ENCODE measurements at regions not wholly inside any gene's neighbourhood (a gene's known extent, or its start where the extent isn't known, plus 50 kb on each side); places are given as distances from the start of the nearest gene placed in this dataset.
A peak's percentile ranks its signal among the peaks of the same experiment; 100 is the strongest.
"Not testable (repeated sequence)": the region's sequence is repeated elsewhere in the genome, so short reads cannot be mapped to it uniquely, and the experiment has no call there.

GRCh38 chr5:110812639-110813038 lies 73.8 kb downstream of the SLC25A46 start:
- DNase-seq, result no peak

GRCh38 chr5:110815916-110816605 lies 77.3 kb downstream of the SLC25A46 start:
- no peak for DNase-seq

- DNase-seq, result peak; percentile 28
Observed at GRCh38 chr5:110817459-110817858, 78.7 kb downstream of the SLC25A46 start.

- no peak for DNase-seq
Observed at GRCh38 chr5:110823571-110823970, 84.8 kb downstream of the SLC25A46 start.

GRCh38 chr5:110824936-110825441 lies 86.2 kb downstream of the SLC25A46 start:
- no peak for DNase-seq

GRCh38 chr5:110832683-110833082 lies 93.9 kb downstream of the SLC25A46 start:
- no peak for DNase-seq

- not testable (repeated sequence) for DNase-seq
Observed at GRCh38 chr5:110834933-110835332, 96.1 kb downstream of the SLC25A46 start.

GRCh38 chr5:110836851-110837250 lies 98.0 kb downstream of the SLC25A46 start:
- no peak for DNase-seq

- DNase-seq, result not testable (repeated sequence)
Observed at GRCh38 chr5:110838357-110838756, 99.5 kb downstream of the SLC25A46 start.

GRCh38 chr5:110838961-110839360 lies 100.2 kb downstream of the SLC25A46 start:
- no peak for DNase-seq

- no peak for DNase-seq
Observed at GRCh38 chr5:110840347-110840960, 101.6 kb downstream of the SLC25A46 start.

- no peak for DNase-seq
Observed at GRCh38 chr5:110841137-110841536, 102.3 kb downstream of the SLC25A46 start.

GRCh38 chr5:110842948-110843347 lies 104.1 kb downstream of the SLC25A46 start:
- no peak for DNase-seq

GRCh38 chr5:110844251-110844650 lies 105.4 kb downstream of the SLC25A46 start:
- no peak for DNase-seq

- DNase-seq, result no peak
Observed at GRCh38 chr5:110846398-110847001, 107.7 kb downstream of the SLC25A46 start.

GRCh38 chr5:110851357-110851756 lies 112.5 kb downstream of the SLC25A46 start:
- no peak for DNase-seq

GRCh38 chr5:110852053-110852452 lies 113.2 kb downstream of the SLC25A46 start:
- no peak for DNase-seq

- DNase-seq, result no peak
Observed at GRCh38 chr5:110852541-110852940, 113.7 kb downstream of the SLC25A46 start.

GRCh38 chr5:110853267-110853666 lies 114.5 kb downstream of the SLC25A46 start:
- DNase-seq, result peak; percentile 3

- DNase-seq, result no peak
Observed at GRCh38 chr5:110854200-110854599, 115.4 kb downstream of the SLC25A46 start.

GRCh38 chr5:110855961-110856360 lies 117.2 kb downstream of the SLC25A46 start:
- no peak for DNase-seq

GRCh38 chr5:110865400-110866094 lies 126.7 kb downstream of the SLC25A46 start:
- peak; percentile 23 for DNase-seq

GRCh38 chr5:110869927-110870326 lies 131.1 kb downstream of the SLC25A46 start:
- no peak for DNase-seq
